Endodermal cell (in vitro differentiated cells): ENCODE measurements at regions not wholly inside any gene's neighbourhood (a gene's known extent, or its start where the extent isn't known, plus 50 kb on each side); places are given as distances from the start of the nearest gene placed in this dataset.

Experiments used
- DNase-seq: peaks from one replicate; pipeline ENCODE4 v3.0.0-alpha.2; 2017
- H3K27ac ChIP-seq: 2 replicates; pipeline ENCODE4 v1.5.1; 2013; ENCODE audit warnings: mild to moderate bottlenecking, low read depth, low read length, moderate library complexity
- H3K27me3 ChIP-seq: 2 replicates; pipeline ENCODE4 v1.6.1; 2013; ENCODE audit warnings: mild to moderate bottlenecking, low read length, moderate library complexity; ENCODE audit not compliant: insufficient read depth, control insufficient read depth, poor library complexity, severe bottlenecking
- H3K36me3 ChIP-seq: 2 replicates; pipeline ENCODE4 v1.7.0; 2013; ENCODE audit warnings: mild to moderate bottlenecking, low read length, moderate library complexity; ENCODE audit not compliant: control insufficient read depth, insufficient read depth
- H3K4me1 ChIP-seq: one replicate; pipeline ENCODE4 v1.7.0; 2013; ENCODE audit warnings: low read length; ENCODE audit not compliant: control insufficient read depth, insufficient read depth
- H3K4me3 ChIP-seq: 2 replicates; pipeline ENCODE4 v1.5.1; 2013; ENCODE audit warnings: mild to moderate bottlenecking, low read length, moderate library complexity
- H3K9ac ChIP-seq: 2 replicates; pipeline ENCODE4 v1.6.1; 2013; ENCODE audit warnings: mild to moderate bottlenecking, low read length, moderate library complexity; ENCODE audit not compliant: poor library complexity, severe bottlenecking; ENCODE audit errors: extremely low read depth
- H3K9me3 ChIP-seq: 2 replicates; pipeline ENCODE4 v1.6.1; 2013; ENCODE audit warnings: mild to moderate bottlenecking, low read length, moderate library complexity; ENCODE audit not compliant: control insufficient read depth
- H3K27ac Mint-ChIP-seq: 2 replicates; pipeline ENCODE4 v1.8.0; 2020; ENCODE audit warnings: mixed read lengths
- H3K27me3 Mint-ChIP-seq: 2 replicates; pipeline ENCODE4 v1.8.0; 2021; ENCODE audit warnings: mild to moderate bottlenecking, mixed read lengths; ENCODE audit not compliant: insufficient read depth
- H3K36me3 Mint-ChIP-seq: 2 replicates; pipeline ENCODE4 v1.8.0; 2020; ENCODE audit warnings: low read depth, mixed read lengths
- H3K4me1 Mint-ChIP-seq: 2 replicates; pipeline ENCODE4 v1.8.0; 2020; ENCODE audit warnings: mixed read lengths
- H3K4me3 Mint-ChIP-seq: 2 replicates; pipeline ENCODE4 v1.8.0; 2020; ENCODE audit warnings: mild to moderate bottlenecking, moderate library complexity, mixed read lengths
- H3K9me3 Mint-ChIP-seq: 2 replicates; pipeline ENCODE4 v1.8.0; 2020; ENCODE audit warnings: mild to moderate bottlenecking, mixed read lengths
- WGBS, 2 experiments: methylation state at CpG; one replicate each; pipeline versions ENCODE4 v1.1.5 to v1.1.7; 2013; ENCODE audit warnings: missing lambda C conversion rate in 2 of 2, mixed read lengths in 1 of 2; ENCODE audit not compliant: insufficient coverage in 1 of 2, insufficient read length in 1 of 2; 5-methylcytosine and 5-hydroxymethylcytosine counted together
- TF ChIP-seq, protein P1 (sequence below): fragments of 200-600 bp; sonication (generic); conservative IDR thresholded peaks from 2 replicates; pipeline ENCODE4 v1.5.0; 2021; ENCODE audit warnings: antibody characterized with exemption, mild to moderate bottlenecking

DNA sequence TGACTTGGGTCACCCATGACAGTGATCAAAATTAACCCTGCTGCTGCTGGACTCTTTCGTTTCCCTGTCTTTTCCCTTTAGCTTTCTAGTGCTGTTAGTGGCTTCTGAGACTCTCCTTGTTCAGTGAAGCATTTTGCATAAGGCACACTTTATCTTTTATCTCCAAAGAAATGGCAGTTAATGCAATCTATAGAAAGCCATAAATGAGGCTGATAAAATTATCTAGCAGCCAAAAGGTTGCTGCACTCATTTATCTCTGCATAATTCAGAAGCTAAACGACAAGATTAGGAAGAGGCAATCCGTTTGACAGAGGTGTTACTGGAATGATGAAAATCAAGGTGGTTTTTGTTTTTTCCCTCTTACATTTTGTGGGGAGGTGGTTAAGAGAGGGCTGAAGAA is 1109.5 kb upstream of the EEF2KMT start:
- no peaks in the 10 kb centered on the region for H3K36me3 Mint-ChIP-seq
- peaks cover 9% of the 10 kb centered on the region for H3K4me1 ChIP-seq
- H3K9ac ChIP-seq: no peak overlapping the region
- no peak overlapping the region for H3K27ac Mint-ChIP-seq
- no peak for DNase-seq
- no peak overlapping the region for H3K27ac ChIP-seq
- no peaks in the 10 kb centered on the region for H3K36me3 ChIP-seq
- TF ChIP-seq, protein P1, sequence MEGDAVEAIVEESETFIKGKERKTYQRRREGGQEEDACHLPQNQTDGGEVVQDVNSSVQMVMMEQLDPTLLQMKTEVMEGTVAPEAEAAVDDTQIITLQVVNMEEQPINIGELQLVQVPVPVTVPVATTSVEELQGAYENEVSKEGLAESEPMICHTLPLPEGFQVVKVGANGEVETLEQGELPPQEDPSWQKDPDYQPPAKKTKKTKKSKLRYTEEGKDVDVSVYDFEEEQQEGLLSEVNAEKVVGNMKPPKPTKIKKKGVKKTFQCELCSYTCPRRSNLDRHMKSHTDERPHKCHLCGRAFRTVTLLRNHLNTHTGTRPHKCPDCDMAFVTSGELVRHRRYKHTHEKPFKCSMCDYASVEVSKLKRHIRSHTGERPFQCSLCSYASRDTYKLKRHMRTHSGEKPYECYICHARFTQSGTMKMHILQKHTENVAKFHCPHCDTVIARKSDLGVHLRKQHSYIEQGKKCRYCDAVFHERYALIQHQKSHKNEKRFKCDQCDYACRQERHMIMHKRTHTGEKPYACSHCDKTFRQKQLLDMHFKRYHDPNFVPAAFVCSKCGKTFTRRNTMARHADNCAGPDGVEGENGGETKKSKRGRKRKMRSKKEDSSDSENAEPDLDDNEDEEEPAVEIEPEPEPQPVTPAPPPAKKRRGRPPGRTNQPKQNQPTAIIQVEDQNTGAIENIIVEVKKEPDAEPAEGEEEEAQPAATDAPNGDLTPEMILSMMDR: no peak
- H3K4me3 ChIP-seq: no peak overlapping the region
- peaks cover 16% of the 10 kb centered on the region for H3K4me1 Mint-ChIP-seq
- no peaks in the 10 kb centered on the region for H3K27me3 ChIP-seq
- H3K9me3 ChIP-seq: no peaks in the 10 kb centered on the region
- H3K9me3 Mint-ChIP-seq: peaks cover 6% of the 10 kb centered on the region
- H3K4me3 Mint-ChIP-seq: no peak overlapping the region
- no peaks in the 10 kb centered on the region for H3K27me3 Mint-ChIP-seq
- WGBS, 2 experiments: 64 to 100% methylated on average over 1 to 3 of the region's 3 CpGs

DNA sequence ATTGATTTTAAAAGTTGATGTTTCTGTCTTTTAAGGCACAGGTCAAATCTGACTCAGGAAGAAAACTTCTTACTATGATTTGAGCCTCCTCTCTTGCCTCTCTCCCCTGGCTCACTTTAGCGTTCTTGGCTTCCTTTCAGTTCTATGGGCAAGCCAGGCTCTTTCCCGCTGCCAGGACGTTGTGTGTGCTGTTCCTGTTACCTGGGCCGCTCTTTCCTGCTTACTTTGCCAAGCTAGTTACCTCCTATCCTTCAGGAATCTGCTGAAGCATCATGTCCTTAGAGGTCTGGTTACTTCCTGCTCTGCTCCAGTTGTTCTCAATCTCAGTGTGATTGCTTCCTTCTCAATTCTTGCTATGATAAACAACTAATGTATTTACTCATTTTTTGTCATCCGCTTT is 1108.5 kb upstream of the EEF2KMT start:
- Histone ChIP-seq H3K36me3 (no peaks in the 10 kb centered on the region), H3K4me1 (peaks cover 13% of the 10 kb centered on the region), H3K27me3 (no peaks in the 10 kb centered on the region), H3K9ac (no peak overlapping the region), H3K27ac (no peak overlapping the region), H3K4me3 (no peak overlapping the region), H3K9me3 (no peaks in the 10 kb centered on the region)
- Mint-ChIP-seq H3K27me3 (no peaks in the 10 kb centered on the region), H3K4me1 (peaks cover 23% of the 10 kb centered on the region), H3K4me3 (no peak overlapping the region), H3K27ac (no peak overlapping the region), H3K9me3 (peaks cover 6% of the 10 kb centered on the region), H3K36me3 (no peaks in the 10 kb centered on the region)
- TF ChIP-seq, protein P1: no peak
- DNase-seq: peak; percentile 46
- 79 to 84% methylated on average over 4 to 5 of the region's 5 CpGs for WGBS, 2 experiments

DNA sequence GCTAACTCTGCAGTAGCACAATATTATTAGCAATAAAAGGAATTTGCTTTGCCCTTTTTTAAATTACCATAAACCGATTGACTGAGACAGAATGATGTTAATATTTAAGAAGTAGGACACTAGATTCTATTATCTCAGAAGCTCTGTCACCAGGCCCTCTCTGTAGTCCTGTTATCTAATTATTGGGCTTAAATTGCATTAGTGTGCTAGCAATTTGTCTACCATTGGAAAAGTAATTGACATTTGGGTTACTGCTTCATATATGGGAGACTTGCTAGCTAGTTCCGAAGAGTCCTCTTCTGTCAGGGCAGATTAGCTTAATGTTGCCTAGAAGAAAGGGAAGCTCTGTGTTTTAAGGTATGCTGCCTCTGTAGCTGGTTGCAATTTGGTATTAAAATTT is 1107.3 kb upstream of the EEF2KMT start:
- Mint-ChIP-seq H3K9me3 (peaks cover 6% of the 10 kb centered on the region), H3K27me3 (no peaks in the 10 kb centered on the region), H3K27ac (no peak overlapping the region), H3K36me3 (no peaks in the 10 kb centered on the region), H3K4me1 (peaks cover 24% of the 10 kb centered on the region), H3K4me3 (no peak overlapping the region)
- Histone ChIP-seq H3K27me3 (no peaks in the 10 kb centered on the region), H3K36me3 (no peaks in the 10 kb centered on the region), H3K9me3 (no peaks in the 10 kb centered on the region), H3K9ac (no peak overlapping the region), H3K27ac (no peak overlapping the region), H3K4me1 (peaks cover 13% of the 10 kb centered on the region), H3K4me3 (no peak overlapping the region)
- no peak for DNase-seq
- 86 to 93% methylated on average over 1 to 2 of the region's 2 CpGs for WGBS, 2 experiments
- TF ChIP-seq, protein P1: no peak
